ACC112 (cell line): ENCODE measurements at regions not wholly inside any gene's neighbourhood (a gene's known extent, or its start where the extent isn't known, plus 50 kb on each side); places are given as distances from the start of the nearest gene placed in this dataset.

Experiments
- H2AFZ ChIP-seq: fragments of 200-600 bp; sonication (generic); one replicate; pipeline ENCODE4 v1.6.0; 2017; ENCODE audit warnings: antibody characterized with exemption, low read length; ENCODE audit not compliant: unreplicated experiment
- H3K27ac ChIP-seq: fragments of 200-600 bp; sonication (generic); 2 replicates; pipeline ENCODE4 v1.5.1; 2014; ENCODE audit warnings: low read depth, mild to moderate bottlenecking, antibody characterized with exemption, low read length, moderate library complexity
- H3K27me3 ChIP-seq: fragments of 200-600 bp; sonication (generic); 2 replicates; pipeline ENCODE4 v1.6.1; 2014; ENCODE audit warnings: mild to moderate bottlenecking, antibody characterized with exemption, low read length, moderate library complexity, mixed read lengths; ENCODE audit not compliant: insufficient read depth
- H3K36me3 ChIP-seq: fragments of 200-600 bp; sonication (generic); 2 replicates; pipeline ENCODE4 v1.6.1; 2016; ENCODE audit warnings: mild to moderate bottlenecking, antibody characterized with exemption, low read length, moderate library complexity, mixed read lengths; ENCODE audit not compliant: insufficient read depth
- H3K4me1 ChIP-seq: fragments of 200-600 bp; sonication (generic); one replicate; pipeline ENCODE4 v1.6.1; 2016; ENCODE audit warnings: low read length, mixed read lengths; ENCODE audit not compliant: insufficient read depth, unreplicated experiment, control insufficient read depth
- H3K4me3 ChIP-seq: fragments of 200-600 bp; sonication (generic); 2 replicates; pipeline ENCODE4 v1.5.1; 2014; ENCODE audit warnings: mild to moderate bottlenecking, low read depth, low read length
- H3K79me2 ChIP-seq: fragments of 200-600 bp; sonication (generic); one replicate; pipeline ENCODE4 v1.6.0; 2016; ENCODE audit warnings: low read length; ENCODE audit not compliant: control insufficient read depth, unreplicated experiment, insufficient read depth

GRCh38 chr22:48288376-48288940, 1526.0 kb downstream of the TBC1D22A start:
- no peaks in the 10 kb centered on the region for H3K36me3 ChIP-seq
- no peaks in the 10 kb centered on the region for H3K79me2 ChIP-seq
- no peak overlapping the region for H3K4me3 ChIP-seq
- H3K27me3 ChIP-seq, result no peaks in the 10 kb centered on the region
- no peak overlapping the region for H3K27ac ChIP-seq
- H3K4me1 ChIP-seq, result no peaks in the 10 kb centered on the region
- H2AFZ ChIP-seq, result no peak overlapping the region

GRCh38 chr22:48287031-48287430, 1524.6 kb downstream of the TBC1D22A start:
- Histone ChIP-seq H3K27ac (no peak overlapping the region), H3K4me1 (no peaks in the 10 kb centered on the region), H3K79me2 (no peaks in the 10 kb centered on the region), H3K27me3 (no peaks in the 10 kb centered on the region), H2AFZ (no peak overlapping the region), H3K36me3 (no peaks in the 10 kb centered on the region), H3K4me3 (no peak overlapping the region)

- Histone ChIP-seq H3K4me1 (no peaks in the 10 kb centered on the region), H3K27me3 (no peaks in the 10 kb centered on the region), H2AFZ (no peak overlapping the region), H3K36me3 (no peaks in the 10 kb centered on the region), H3K27ac (no peak overlapping the region), H3K79me2 (no peaks in the 10 kb centered on the region), H3K4me3 (no peak overlapping the region)
Observed at GRCh38 chr22:48284671-48285070, 1522.2 kb downstream of the TBC1D22A start.

GRCh38 chr22:48282804-48283203, 1520.4 kb downstream of the TBC1D22A start:
- H3K79me2 ChIP-seq, result no peaks in the 10 kb centered on the region
- no peak overlapping the region for H2AFZ ChIP-seq
- H3K4me1 ChIP-seq, result no peaks in the 10 kb centered on the region
- H3K27ac ChIP-seq, result no peak overlapping the region
- no peaks in the 10 kb centered on the region for H3K36me3 ChIP-seq
- H3K27me3 ChIP-seq, result no peaks in the 10 kb centered on the region
- H3K4me3 ChIP-seq, result no peak overlapping the region

GRCh38 chr22:48279461-48279756, 1517.0 kb downstream of the TBC1D22A start:
- H3K79me2 ChIP-seq, result no peaks in the 10 kb centered on the region
- no peak overlapping the region for H3K4me3 ChIP-seq
- no peak overlapping the region for H3K27ac ChIP-seq
- no peaks in the 10 kb centered on the region for H3K4me1 ChIP-seq
- no peaks in the 10 kb centered on the region for H3K27me3 ChIP-seq
- H2AFZ ChIP-seq, result no peak overlapping the region
- no peaks in the 10 kb centered on the region for H3K36me3 ChIP-seq

GRCh38 chr22:48278620-48279460, 1516.4 kb downstream of the TBC1D22A start:
- Histone ChIP-seq H3K4me1 (no peaks in the 10 kb centered on the region), H2AFZ (no peak overlapping the region), H3K27me3 (no peaks in the 10 kb centered on the region), H3K79me2 (no peaks in the 10 kb centered on the region), H3K27ac (no peak overlapping the region), H3K36me3 (no peaks in the 10 kb centered on the region), H3K4me3 (no peak overlapping the region)

- H3K79me2 ChIP-seq, result no peaks in the 10 kb centered on the region
- H3K27ac ChIP-seq, result no peak overlapping the region
- H3K4me1 ChIP-seq, result no peaks in the 10 kb centered on the region
- no peak overlapping the region for H3K4me3 ChIP-seq
- H2AFZ ChIP-seq, result no peak overlapping the region
- H3K36me3 ChIP-seq, result no peaks in the 10 kb centered on the region
- no peaks in the 10 kb centered on the region for H3K27me3 ChIP-seq
Observed at GRCh38 chr22:48277868-48278581, 1515.6 kb downstream of the TBC1D22A start.

GRCh38 chr22:48276994-48277867, 1514.8 kb downstream of the TBC1D22A start:
- Histone ChIP-seq H2AFZ (no peak overlapping the region), H3K27ac (no peak overlapping the region), H3K4me3 (no peak overlapping the region), H3K79me2 (no peaks in the 10 kb centered on the region), H3K4me1 (no peaks in the 10 kb centered on the region), H3K27me3 (no peaks in the 10 kb centered on the region), H3K36me3 (no peaks in the 10 kb centered on the region)

- Histone ChIP-seq H3K27me3 (no peaks in the 10 kb centered on the region), H3K36me3 (no peaks in the 10 kb centered on the region), H3K79me2 (no peaks in the 10 kb centered on the region), H3K4me3 (no peak overlapping the region), H3K4me1 (no peaks in the 10 kb centered on the region), H2AFZ (no peak overlapping the region), H3K27ac (no peak overlapping the region)
Observed at GRCh38 chr22:48275412-48275811, 1513.0 kb downstream of the TBC1D22A start.

GRCh38 chr22:48270731-48271130, 1508.3 kb downstream of the TBC1D22A start:
- Histone ChIP-seq H3K27ac (no peak overlapping the region), H3K4me1 (no peaks in the 10 kb centered on the region), H3K36me3 (no peaks in the 10 kb centered on the region), H3K79me2 (no peaks in the 10 kb centered on the region), H2AFZ (no peak overlapping the region), H3K4me3 (no peak overlapping the region), H3K27me3 (no peaks in the 10 kb centered on the region)
